GM21526 (cell line): ENCODE measurements at regions not wholly inside any gene's neighbourhood (a gene's known extent, or its start where the extent isn't known, plus 50 kb on each side); places are given as distances from the start of the nearest gene placed in this dataset.

Experiments used
- ATAC-seq: cut with Tn5 transposase; IDR thresholded peaks from one replicate; pipeline ENCODE4 v1.9.1; 2021; ENCODE audit warnings: moderate library complexity; ENCODE audit not compliant: unreplicated experiment, low FRiP score

GRCh38 chr5:156147944-156148285 is 179.0 kb upstream of the SGCD start:
- ATAC-seq, result no peak

GRCh38 chr5:156148301-156148700 is 178.7 kb upstream of the SGCD start:
- no peak for ATAC-seq

- no peak for ATAC-seq
Measured at GRCh38 chr5:156149213-156149612, 177.8 kb upstream of the SGCD start.

GRCh38 chr5:156153602-156154001 is 173.4 kb upstream of the SGCD start:
- ATAC-seq, result no peak

GRCh38 chr5:156154757-156155156 is 172.2 kb upstream of the SGCD start:
- no peak for ATAC-seq

- ATAC-seq, result no peak
Measured at GRCh38 chr5:156155598-156155997, 171.4 kb upstream of the SGCD start.

- no peak for ATAC-seq
Measured at GRCh38 chr5:156164306-156164705, 162.7 kb upstream of the SGCD start.

GRCh38 chr5:156169495-156169894 is 157.5 kb upstream of the SGCD start:
- no peak for ATAC-seq

GRCh38 chr5:156170351-156170961 is 156.5 kb upstream of the SGCD start:
- ATAC-seq, result no peak

GRCh38 chr5:156174225-156174624 is 152.7 kb upstream of the SGCD start:
- no peak for ATAC-seq

- ATAC-seq, result no peak
Measured at GRCh38 chr5:156178117-156178516, 148.8 kb upstream of the SGCD start.

GRCh38 chr5:156181656-156182055 is 145.3 kb upstream of the SGCD start:
- no peak for ATAC-seq

GRCh38 chr5:156182174-156182967 is 144.6 kb upstream of the SGCD start:
- no peak for ATAC-seq

GRCh38 chr5:156186760-156187159 is 140.2 kb upstream of the SGCD start:
- no peak for ATAC-seq

GRCh38 chr5:156188016-156188415 is 138.9 kb upstream of the SGCD start:
- ATAC-seq, result no peak

- ATAC-seq, result no peak
Measured at GRCh38 chr5:156189628-156190027, 137.3 kb upstream of the SGCD start.

GRCh38 chr5:156191547-156191946 is 135.4 kb upstream of the SGCD start:
- ATAC-seq, result no peak

GRCh38 chr5:156197042-156197635 is 129.8 kb upstream of the SGCD start:
- no peak for ATAC-seq

- no peak for ATAC-seq
Measured at GRCh38 chr5:156199045-156199444, 127.9 kb upstream of the SGCD start.

- no peak for ATAC-seq
Measured at GRCh38 chr5:156200938-156201787, 125.8 kb upstream of the SGCD start.

GRCh38 chr5:156201788-156202403 is 125.1 kb upstream of the SGCD start:
- ATAC-seq, result no peak
